GM10266 (cell line): ENCODE measurements at regions not wholly inside any gene's neighbourhood (a gene's known extent, or its start where the extent isn't known, plus 50 kb on each side); places are given as distances from the start of the nearest gene placed in this dataset.
"Not testable (repeated sequence)": the region's sequence is repeated elsewhere in the genome, so short reads cannot be mapped to it uniquely, and the experiment has no call there.

Experiments used
- DNase-seq: peaks from one replicate; pipeline ENCODE4 v3.0.0; 2012; ENCODE audit errors: extremely low spot score
- TF ChIP-seq, protein P1 (sequence below): IDR thresholded peaks from 2 replicates; pipeline ENCODE4 v1.5.1; 2012; ENCODE audit warnings: mild to moderate bottlenecking, low read depth; ENCODE audit not compliant: control insufficient read depth, insufficient read depth; ENCODE audit errors: missing control alignments

DNA sequence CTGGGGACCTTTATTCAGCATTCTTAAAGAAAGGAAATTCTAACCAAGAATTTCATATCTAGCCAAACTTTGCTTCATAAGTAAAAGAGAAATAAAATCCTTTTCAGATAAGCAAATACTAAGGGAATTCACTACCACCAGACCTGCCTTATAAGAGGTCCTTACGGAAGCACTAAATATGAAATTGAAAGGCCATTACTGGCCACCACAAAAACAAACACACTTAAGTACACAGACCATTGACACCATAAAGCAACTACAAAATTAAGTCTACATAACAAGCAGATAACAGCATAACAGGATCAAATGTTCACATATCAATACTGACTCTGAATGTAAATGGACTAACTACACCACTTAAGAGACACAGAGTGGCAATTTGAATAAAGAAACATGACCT is 361.4 kb upstream of the POU5F2 start:
- no peak for DNase-seq
- TF ChIP-seq, protein P1, sequence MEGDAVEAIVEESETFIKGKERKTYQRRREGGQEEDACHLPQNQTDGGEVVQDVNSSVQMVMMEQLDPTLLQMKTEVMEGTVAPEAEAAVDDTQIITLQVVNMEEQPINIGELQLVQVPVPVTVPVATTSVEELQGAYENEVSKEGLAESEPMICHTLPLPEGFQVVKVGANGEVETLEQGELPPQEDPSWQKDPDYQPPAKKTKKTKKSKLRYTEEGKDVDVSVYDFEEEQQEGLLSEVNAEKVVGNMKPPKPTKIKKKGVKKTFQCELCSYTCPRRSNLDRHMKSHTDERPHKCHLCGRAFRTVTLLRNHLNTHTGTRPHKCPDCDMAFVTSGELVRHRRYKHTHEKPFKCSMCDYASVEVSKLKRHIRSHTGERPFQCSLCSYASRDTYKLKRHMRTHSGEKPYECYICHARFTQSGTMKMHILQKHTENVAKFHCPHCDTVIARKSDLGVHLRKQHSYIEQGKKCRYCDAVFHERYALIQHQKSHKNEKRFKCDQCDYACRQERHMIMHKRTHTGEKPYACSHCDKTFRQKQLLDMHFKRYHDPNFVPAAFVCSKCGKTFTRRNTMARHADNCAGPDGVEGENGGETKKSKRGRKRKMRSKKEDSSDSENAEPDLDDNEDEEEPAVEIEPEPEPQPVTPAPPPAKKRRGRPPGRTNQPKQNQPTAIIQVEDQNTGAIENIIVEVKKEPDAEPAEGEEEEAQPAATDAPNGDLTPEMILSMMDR: no peak

DNA sequence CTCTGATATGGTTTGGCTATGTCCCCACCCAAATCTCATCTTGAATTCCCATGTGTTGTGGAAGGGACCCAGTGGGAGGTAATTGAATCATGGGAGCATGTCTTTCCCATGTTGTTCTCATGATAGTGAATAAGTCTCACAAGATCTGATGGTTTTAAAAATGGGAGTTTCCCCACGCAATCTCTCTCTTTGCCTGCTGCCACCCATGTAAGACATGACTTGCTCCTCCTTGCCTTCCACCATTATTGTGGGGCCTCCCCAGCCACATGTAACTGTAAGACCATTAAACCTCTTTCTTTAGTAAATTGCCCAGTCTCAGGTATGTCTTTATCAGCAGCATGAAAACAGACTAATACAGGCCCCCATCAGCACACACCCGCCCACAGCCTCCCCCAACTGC is 356.0 kb upstream of the POU5F2 start:
- DNase-seq: not testable (repeated sequence)

DNA sequence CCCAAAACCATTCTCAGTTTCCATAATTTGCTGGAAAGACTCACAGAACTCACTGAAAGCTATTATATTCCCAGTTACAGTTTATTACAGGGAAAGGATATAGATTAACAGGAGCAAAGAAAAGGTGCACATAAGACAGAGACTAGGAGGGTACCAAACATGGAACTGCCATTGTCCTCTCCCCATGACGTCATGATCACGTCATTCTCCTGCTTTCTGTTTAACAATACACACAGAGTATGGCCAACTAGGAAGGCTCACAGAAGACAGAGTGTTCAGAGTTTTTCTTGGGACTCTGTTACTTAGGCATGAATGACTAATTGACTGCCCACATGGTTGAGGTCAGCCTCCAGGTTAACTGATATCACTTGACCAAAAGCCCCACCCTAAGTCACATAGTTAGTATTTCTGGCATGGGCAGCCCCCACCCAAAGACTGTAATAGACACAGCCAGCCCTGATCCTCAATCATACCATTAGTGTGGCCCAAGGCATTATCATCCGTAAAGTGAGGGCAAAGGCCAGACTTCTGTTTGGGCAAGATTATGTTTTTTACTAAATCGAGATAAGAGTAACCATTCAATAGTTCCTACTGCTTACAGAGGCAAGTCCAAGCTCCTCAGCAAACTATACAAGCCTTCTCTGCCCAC is 353.5 kb upstream of the POU5F2 start:
- TF ChIP-seq, protein P1: no peak
- no peak for DNase-seq

DNA sequence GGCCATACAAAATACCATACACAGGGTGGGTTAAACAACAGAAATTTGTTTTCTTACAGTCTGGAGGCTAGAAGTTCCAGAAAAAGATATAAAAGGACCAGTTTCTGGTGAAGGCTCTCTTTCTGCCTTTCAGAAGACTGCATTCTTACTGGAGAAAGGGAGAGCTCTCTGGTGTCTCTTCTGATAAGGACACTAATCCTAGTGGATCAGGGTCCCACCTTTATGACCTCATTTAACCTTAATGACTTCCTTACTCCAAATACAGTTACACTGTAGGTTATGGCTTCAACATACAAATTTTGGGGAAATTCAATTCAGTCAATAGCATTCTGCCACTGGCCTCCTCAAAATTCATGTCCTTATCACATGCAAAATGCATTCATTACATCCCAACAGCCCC is 351.9 kb upstream of the POU5F2 start:
- TF ChIP-seq, protein P1: no peak
- DNase-seq: no peak

DNA sequence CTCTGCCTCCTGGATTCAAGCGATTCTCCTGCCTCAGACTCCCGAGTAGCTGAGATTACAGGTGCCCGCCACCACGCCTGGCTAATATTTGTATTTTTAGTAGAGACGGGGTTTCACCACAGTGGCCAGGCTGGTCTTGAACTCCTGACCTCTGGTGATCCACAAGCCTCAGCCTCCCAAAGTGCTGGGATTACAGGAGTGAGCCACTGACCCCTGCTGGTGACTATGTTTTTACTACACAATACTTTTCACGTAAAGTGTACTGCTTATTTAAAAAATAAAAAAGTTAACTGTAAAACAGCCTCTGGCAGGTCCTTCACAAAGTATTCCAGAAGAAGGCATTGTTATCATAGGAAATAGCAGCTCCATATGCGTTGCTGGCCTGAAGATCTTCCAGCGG is 345.2 kb upstream of the POU5F2 start:
- DNase-seq: not testable (repeated sequence)

DNA sequence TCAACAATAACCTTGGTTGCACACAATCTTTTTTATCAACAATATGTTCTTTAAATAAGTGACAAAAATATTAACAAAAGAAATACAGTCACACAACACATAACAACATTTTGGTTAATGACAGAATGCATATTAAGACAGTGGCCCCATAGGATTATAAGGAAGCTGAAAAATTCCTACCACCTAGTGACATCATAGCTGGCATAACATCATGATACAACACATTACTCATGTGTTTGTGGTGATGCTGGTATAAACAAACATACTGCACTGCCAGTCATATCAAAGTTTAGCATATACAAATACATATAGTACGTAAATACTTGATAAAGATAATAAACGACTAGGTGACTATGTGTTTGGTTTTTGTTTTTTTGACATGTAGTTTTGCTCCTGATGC is 344.8 kb upstream of the POU5F2 start:
- no peak for DNase-seq
- TF ChIP-seq, protein P1: no peak

DNA sequence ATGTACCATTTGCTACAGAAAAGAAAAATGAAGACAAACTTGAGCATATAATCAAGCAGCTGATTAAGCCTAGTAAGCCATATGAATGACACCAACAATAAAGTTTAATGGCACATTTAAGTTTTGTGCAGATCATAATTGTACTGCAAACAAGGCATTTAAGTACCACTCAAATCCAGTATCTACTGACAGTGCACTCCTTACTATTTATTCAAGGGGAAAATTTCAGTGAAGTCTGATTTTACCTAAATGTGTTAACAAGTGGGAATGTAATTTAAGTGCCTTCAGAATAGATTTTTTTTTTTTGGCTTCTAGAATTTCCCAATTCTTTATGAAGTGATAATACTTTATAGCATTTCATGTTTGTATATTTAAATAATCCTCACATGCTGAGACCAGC is 341.0 kb upstream of the POU5F2 start:
- TF ChIP-seq, protein P1: no peak
- no peak for DNase-seq

DNA sequence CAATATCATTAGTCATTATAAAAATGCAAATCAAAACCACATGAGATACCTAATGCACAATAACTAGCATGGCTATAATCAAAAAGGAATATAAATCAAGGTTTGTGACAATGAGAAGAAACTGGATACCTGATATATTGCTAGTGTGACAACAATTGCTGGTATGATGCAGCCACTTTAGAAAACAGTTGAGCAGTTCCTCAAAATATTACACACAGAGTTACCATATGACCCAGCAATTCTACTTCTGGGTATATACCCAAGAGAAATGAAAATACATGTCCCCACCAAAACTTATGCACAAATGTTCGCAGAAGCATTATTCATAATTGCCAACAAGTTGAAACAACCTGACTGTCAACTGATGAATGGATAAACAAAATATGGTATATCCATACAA is 339.7 kb upstream of the POU5F2 start:
- no peak for DNase-seq
- TF ChIP-seq, protein P1: no peak

DNA sequence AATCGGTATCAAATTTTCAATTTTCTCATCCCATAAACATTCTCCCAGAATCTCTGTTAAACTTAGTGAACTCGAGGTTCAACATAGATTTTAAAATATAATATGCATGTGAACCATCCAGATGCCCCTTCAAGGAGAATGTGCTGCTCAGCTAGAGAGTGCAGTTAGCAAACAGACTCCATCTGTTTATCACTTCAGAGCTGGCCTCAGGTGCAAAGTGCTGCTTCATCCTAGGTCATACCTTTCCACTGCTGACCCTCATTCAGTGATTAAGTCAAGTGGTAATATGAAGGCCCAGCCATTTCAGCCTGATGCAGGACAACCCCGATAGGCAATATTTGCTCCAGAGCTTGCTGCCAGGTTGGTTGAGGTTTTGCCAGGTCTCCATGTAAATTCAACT is 339.0 kb upstream of the POU5F2 start:
- TF ChIP-seq, protein P1: no peak
- DNase-seq: no peak
